DMS153 (cell line): ENCODE measurements at regions not wholly inside any gene's neighbourhood (a gene's known extent, or its start where the extent isn't known, plus 50 kb on each side); places are given as distances from the start of the nearest gene placed in this dataset.
"Not testable (repeated sequence)": the region's sequence is repeated elsewhere in the genome, so short reads cannot be mapped to it uniquely, and the experiment has no call there.

ENCODE experiments used
- DNase-seq: peaks from one replicate; lab custom pipeline; 2025; lab: John Stamatoyannopoulos, UW

DNA sequence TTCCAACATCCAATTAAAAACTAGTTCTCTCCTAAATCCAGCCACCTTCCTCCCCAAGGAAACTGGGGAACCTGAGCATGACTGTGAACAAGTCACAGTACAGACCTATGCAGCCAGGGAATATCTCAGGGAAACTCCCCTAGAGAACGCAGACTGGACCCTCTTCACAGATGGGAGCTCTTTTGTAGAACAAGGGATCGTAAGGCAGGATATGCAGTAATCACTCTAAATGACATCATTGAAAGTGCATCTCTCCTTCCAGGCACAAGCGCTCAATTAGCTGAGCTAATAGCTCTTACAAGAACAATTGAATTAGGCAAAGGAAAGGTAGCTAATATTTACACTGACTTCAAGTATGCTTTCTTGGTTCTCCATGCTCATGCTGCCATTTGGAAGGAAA lies 1331.7 kb downstream of the UQCRFS1 start:
- DNase-seq: no peak

DNA sequence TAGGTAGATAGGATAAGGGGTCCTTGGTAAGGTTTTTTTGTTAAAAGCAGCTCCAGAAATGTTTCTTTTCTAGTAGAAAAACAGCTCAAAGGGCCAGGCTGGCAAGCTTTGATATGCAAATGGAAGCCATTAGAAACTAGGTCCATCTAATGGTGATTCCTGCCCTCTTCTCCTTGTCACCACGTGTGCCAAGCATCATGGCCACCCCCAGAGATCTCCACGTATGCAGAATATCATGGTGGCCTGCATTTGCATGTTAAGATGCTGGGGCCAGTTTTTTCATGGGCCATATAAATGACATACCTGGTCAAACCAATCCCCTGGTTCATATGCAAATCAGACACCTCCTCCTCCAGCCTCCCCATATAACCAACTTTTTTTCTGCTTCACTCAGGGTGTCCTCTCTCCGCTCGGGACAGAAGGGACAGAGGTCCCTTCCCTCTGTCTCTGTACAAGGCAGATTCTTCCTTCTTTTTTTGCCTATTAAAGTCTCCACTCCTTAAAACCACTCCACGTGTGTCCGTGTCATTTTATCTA lies 1335.9 kb downstream of the UQCRFS1 start:
- DNase-seq: no peak

DNA sequence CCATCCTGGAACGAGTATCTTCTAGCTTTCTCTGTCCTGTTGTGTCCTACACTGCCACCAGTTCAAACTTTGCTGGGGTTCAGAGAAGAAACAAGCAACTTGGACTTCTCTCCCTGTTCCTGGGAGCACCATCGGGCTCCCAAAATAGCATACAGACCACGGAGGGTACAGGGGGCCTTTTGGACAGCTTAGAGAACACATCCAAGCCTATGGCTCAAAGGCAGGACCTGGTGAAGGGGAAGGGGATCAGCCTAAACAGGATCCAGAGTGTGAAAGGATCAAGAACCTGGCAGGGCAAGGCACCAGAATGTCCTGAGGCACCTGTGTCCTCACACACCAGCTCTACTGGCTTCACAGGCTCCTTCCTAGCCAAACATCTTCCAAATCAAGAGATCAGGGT lies 1336.5 kb downstream of the UQCRFS1 start:
- no peak for DNase-seq

DNA sequence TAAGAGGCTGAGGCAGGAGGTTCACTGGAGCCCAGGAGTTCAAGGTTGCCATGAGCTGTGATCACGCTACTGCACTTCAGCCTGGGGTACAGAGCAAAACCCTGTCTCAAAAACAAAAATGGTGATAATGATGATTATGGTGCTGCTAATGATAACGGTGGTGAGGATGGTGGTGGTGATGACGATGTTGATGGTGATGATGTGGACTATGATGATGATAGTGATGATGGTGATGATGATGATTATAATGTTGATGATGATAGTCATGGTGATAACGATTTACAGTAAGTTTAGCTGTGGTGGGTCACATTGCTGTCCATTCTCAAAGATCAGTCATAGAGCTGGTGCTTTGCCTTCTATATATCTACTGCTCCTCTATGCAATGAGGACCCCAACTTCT lies 1340.6 kb downstream of the UQCRFS1 start:
- DNase-seq: no peak

DNA sequence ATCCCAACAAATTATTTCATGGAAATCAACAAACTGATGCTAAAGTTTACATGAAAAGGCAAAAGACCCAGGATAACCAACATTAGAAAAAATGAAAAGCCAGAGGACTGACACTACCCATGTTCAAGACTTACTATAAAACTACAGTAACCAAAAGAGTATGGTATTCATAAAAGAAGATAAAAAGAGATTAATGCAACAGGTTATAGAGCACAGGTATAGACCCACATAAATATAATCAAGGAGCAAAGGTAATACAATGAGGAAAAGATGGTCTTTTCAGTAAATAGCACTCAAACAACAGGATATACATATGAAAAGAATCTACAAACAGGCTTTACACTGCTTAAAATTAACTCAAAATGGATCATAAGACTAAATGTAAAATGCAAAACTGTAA lies 1342.7 kb downstream of the UQCRFS1 start:
- no peak for DNase-seq

DNA sequence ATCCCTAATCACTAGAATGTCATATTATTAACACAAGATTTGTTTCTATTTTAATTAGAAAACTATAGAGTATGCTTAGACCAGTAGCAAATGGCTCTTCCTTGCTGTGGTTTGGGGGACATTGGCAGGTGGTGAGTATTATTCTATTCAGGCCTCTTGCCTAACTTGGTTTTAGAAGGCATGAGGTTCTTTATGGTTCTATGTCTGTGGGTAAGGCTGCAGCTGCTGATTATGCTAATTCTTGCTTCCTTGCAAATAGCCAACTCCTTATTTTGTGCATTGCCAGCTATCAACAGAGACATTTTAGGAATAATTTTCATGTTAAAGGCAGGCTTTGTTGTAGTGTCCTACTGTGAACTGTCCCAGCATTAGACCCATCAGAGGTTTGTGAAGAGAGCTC lies 1344.9 kb downstream of the UQCRFS1 start:
- DNase-seq: no peak

DNA sequence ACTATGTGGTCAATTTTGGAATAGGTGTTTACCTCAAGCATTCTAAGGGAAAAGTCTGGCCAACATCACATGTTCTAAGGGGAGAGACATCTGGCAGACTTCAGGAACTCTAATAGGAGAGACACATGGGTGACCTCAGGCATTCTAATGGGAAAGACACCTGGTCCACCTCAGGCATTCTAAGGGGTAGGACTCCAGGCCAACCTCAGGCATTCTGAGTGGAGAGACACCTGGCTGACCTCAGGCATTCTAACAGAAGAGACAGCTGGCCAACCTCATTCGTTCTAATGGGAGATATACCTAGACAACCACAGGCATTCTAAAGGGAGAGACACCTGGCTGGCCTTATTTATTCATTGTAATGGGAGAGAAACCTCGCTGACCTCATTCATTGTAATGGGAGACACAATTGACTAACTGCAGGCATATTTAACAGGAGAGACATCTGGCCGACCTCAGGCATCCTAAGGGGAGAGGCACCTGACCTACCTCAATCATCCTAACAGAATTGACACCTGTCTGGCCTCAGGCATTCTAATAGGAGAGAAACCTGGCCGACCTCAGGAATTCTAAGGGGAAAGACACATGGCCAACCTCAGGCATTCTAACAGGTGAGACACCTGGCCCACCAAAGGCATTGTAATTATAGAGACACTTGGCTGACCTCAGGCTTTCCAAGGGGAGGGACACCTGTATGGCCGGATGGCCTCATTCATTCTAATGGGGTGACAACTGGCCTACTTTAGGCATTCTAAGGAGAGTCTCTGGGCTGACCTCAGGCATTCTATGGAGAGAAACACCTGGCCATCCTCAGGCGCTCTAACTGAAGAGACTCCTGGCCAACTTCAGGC lies 1346.8 kb downstream of the UQCRFS1 start:
- DNase-seq: no peak

DNA sequence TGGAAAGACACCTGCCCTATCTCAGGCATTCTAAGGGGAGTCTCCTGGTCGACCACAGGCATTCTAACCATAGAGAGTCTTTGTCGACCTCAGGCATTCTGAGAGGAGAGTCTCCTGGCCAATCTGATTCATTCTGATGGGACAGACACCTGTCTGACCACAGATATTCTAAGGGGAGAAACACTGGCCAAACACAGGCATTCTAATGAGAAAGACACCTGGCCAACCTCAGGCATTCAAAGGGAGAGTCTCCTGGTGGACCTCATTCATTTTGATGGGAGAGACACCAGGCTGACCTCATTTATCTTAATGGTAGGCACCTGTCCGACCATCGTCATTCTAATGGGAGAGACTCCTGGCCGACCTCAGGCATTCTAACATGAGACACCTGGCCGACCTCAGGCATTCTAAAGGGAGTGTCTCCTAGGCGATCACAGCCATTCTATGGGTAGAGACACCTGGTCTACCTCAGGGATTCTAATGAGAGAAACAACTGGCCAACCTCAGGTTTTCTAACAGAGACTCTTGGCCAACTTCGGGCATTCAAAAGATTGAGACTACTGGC lies 1351.5 kb downstream of the UQCRFS1 start:
- no peak for DNase-seq

DNA sequence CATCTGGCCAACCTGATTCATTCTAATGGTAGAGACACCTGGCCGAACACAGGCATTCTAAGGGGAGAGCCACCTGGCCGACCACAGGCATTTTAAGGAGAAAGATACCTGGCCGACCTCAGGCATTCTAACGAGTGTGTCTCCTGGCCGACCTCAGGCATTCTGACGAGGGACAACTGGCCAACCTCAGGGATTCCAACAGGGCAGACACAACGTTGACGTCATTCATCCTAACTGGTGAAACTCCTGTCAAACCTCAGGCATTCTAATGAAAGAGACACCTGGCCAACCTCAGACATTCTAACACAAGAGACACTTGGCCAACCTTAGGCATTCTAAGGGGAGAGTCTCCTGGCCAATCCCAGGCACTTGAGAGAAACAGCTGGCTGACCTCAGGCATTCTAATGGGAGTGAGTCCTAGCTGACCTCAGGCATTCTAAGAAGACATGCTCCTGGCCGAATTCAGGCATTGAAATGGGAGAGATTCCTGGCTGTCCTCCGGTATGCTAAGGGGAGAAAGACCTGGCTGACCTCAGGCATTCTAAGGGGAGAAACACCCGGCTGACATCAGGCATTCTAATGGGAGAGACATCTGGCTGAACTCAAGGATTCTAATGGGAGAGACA lies 1352.5 kb downstream of the UQCRFS1 start:
- DNase-seq: no peak

DNA sequence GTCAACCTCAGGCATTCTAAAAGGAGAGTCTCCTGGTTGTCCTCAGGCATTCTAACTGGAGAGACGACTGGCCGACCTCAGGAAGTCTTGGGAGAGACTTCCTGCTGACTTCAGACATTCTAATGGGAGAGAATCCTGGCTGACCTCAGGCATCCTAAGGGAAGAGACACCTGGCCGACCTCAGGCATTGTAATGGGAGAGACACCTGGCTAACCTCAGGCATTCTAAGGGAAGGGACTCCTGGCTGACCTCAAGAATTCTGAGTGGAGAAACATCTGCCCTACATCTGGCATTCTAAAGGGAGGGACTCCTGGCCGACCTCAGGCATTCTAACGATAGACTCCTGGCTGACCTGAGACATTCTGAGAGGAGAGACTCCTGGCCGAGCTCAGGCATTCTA lies 1353.3 kb downstream of the UQCRFS1 start:
- no peak for DNase-seq

DNA sequence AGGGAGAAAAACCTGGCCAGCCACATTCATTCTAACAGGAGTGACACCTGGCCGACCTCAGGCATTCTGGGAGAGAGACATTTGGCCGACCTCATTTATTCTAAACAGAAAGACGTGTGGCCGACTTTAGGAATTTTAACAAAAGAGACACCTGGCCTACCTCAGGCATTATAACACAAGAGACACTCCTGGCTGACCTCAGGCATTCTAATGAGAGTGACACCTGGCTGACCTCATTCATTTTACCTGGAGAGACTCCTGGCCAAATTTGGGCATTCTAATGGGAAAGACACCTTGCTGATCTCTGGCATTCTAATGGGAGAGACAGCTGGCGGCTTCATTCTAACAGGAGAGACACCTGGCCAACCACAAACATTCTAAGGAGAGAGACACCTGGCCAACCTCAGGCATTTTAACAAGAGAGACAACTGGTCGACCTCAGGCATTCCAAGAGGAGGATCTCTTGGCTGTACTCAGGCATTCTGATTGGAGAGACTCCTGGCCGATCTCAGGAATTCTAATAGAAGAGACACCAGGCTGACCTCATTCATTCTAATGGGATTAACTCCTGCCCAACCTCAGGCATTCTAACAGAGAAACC lies 1353.9 kb downstream of the UQCRFS1 start:
- no peak for DNase-seq

DNA sequence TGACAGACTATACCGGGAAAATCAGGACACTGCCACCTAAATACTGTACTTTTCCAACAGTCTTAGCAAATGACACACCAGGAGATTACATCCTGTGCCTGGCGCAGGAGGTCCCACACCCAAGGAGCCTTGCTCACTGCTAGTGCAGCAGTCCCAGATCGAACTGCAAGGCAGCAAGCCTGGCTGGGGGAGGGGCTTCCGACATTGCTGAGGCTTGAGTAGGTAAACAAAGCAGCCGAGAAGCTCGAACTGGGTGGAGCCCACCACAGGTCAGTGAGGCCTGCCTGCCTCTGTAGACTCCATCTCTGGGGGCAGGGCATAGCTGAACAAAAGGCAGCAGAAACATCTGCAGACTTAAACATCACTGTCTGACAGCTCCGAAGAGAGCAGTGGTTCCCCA lies 1360.0 kb downstream of the UQCRFS1 start:
- not testable (repeated sequence) for DNase-seq

DNA sequence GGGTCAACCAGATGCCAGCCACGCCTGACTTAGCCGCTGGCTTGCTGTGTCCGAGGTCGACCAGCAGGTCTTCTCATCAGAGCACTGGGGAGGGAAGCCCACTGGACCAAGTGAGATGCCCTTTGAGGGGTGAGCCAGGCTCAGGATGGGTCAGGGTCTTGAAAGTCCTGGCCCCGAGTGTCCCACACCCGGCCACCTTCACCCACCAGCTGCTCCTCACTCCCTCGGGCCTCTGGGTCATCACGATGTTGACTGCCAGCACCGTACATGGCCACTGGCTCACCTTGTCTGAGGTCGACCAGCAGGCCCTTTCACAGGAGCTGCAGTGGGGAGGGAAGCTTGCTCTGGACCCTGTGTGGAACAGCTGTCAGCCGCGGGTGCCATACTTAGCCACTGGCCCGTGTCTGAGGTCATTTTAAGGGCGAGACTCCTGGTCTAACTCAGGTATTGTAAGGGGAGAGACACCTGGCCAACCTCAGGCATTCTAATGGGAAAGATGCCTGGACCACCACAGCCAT lies 1361.3 kb downstream of the UQCRFS1 start:
- no peak for DNase-seq

DNA sequence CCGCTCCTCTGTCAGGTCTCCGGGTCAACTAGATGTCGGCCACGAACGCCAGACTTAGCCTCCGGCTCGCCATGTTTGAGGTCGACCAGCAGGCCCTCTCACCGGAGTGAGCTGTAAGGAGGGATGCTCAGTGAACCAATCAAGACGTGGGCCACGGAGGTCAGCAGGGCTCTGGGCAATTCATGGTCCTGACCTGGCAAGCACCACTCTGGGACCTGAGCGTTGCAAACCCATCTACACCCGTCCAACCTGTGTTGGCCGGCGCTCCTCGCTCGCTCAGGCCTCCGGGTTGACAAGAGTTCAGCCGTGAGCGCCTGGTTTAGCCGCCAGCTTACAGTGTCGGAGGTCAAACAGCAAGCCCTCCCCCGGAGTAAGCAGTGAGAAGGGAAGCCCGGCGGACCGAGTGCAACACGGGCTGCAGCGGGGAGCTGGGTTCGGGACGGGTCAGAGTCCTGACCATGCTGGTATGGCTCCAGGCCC lies 1361.9 kb downstream of the UQCRFS1 start:
- DNase-seq: no peak

DNA sequence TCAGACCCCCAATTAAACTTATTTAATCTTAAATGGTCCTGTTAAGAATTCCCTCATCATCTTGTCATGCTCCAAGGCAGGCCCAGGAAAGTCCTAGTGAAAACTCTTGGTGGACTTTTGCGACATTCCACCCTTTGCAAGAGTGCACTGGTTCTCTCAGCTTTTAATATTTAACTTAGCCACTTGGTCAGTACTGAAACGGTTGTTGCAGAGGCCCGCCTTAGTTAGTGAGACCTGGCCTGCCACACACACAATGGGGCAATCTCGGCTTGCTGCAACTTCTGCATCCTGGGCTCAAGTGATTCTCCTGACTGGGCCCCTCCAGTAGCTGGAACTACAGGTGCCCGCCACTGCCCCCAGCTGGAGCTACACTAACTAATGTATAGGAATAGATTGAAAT lies 1366.0 kb downstream of the UQCRFS1 start:
- no peak for DNase-seq

DNA sequence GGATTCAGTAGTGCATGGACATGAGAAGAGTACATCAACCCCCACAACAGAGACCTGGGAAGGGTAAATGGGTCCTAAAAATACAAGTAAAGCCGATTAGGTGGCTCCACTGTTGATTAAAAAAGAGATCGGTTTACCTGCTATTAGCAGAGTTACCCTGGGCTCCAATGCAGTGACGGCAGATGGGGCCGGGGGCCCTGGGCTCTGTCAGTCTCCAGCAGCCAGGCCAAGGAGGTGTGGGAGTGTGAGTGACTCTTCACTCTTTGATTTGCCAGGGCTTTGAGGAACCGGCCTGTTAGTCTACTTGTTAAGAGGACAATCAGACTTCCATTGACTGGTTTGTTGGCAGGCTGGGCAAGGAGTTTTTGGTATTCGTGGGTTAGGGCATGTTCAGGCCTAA lies 1368.7 kb downstream of the UQCRFS1 start:
- no peak for DNase-seq

DNA sequence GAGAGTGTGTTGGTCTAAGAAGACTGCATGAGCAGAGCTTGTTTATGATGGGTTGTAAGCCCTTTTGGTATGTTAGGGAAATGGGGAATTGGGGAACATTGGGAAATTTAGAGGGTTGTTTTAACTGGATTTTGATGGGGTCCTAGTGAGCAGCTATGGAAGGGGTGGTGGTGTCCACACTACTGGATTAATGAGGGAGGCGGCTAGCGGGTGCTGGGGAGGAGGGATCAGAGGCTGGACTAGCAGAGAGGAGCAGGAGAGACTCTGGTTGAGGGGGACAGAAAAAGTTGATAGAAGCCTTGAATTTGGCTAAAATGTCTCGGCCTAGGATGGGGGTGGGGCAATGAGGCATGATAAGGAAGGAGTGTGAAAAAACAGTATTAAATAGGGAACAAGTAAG lies 1369.1 kb downstream of the UQCRFS1 start:
- no peak for DNase-seq

DNA sequence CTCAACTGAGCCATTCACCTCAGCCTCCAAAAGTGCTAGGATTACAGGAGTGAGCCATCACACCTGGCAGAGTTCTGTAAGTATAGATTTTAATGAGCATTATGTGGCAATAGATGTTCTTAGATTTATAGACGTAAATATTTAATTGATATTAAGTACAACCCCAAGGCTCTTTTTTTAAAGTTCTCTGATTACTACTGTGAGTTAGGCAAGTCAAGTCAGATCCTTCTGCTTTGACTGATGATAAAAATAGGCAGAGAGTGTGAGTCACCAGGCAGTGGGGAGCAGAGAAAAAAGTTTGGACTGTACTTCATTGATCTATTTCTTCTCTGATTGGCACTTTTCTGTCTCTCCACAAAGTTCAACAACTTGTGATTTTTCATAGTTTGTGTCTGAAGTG lies 1379.9 kb downstream of the UQCRFS1 start:
- no peak for DNase-seq

DNA sequence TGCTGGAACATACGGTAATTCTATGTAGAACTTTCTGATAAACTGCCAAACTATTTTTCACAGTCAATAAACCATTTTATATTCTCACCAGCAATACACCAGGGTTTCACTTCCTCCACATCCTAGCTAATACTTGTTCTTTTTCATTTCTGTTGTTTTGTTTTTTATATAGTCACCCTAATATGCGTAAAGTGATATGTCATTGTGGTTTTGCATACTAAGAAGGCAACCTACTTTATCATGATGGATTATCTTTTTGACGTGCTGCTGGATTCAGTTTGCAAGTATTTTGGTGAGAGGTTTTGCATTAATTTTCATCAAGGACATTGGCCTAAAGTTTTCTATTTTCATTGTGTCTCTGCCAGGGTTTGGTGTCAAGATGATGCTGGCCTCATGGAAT lies 1384.1 kb downstream of the UQCRFS1 start:
- no peak for DNase-seq

DNA sequence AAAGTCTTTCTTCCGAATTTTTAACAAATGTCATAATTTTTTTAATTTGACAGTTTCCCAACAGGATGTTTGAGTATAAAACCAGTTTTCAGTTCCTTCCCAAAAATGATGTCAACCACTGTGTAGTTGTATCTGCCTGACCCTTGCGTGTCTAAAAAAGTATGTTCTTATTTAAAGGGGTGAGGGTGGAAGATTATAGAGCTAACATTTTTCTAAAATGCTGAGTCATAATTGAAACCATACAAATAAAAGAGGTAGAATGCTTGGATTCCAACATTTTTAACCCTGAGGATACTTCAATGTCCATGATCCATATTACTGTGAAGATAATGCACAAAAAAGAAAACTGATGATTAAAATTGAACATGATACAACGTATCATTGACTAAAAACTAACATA lies 1388.8 kb downstream of the UQCRFS1 start:
- no peak for DNase-seq

DNA sequence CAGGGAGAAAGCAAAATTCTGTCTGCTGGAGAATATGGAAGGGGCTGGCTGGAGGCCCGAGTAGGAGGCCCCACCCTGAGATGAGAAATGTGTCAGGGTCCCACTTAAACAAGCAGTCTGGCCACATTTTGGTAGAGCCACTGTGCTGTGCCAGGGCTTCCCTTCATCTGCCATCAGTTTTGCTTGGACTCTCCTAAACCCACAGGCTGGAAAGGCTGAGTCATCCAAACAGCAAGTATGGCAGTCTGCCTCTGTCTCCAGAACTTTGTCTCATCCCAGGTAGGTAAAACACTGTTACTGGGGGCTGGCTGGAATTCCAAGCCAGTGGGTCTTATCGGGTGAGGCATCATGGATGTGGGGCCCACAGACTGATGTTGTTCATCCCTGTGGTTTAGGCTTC lies 1390.6 kb downstream of the UQCRFS1 start:
- no peak for DNase-seq

DNA sequence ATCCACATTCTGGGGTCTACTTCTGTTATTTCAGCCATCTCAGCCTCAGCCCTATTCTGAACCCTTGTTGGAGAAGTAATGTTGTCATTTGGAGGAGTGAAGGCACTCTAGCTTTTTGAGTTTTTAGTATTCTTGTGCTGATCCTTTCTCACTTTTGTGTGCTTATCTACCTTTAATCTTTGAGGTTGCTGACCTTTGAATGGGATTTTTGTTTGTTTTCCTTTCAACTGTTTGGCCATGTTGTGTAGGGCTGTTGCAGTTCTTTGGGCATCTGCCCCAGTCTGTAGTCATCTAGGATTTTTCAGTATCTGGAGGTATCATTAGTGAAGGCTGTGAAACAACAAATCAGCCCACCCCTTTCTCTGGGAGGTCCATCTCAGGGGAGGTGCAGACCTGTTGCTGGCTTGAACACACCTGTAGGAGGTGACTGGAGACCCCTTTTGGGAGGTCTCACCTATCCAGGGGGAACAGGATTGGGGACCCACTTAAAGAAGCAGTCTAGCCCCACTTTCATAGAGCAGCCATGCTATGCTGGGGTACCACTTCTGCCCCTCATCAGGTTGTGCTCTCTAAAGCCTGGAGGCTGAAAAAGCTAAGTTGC lies 1391.4 kb downstream of the UQCRFS1 start:
- no peak for DNase-seq
